Cardiac fibroblast (primary cell): ENCODE measurements at regions not wholly inside any gene's neighbourhood (a gene's known extent, or its start where the extent isn't known, plus 50 kb on each side); places are given as distances from the start of the nearest gene placed in this dataset.

Experiments
- DNase-seq, 2 donors: peaks; one replicate each; pipeline versions ENCODE4 v3.0.0 to v3.0.0-alpha.2; 2010; ENCODE audit warnings: low read depth in 2 of 2
- H3K4me3 ChIP-seq, 2 donors: replicated peaks in 1 of 2; 1 replicate in 1 of 2; 2 replicates in 1 of 2; pipeline ENCODE4 v1.5.1; 2011; ENCODE audit warnings: low read depth in 2 of 2, low read length in 2 of 2, mild to moderate bottlenecking in 2 of 2, moderate library complexity in 1 of 2
- TF ChIP-seq, protein P1 (sequence below): IDR thresholded peaks from one replicate; pipeline ENCODE4 v1.5.1; 2011; ENCODE audit warnings: low read depth, mild to moderate bottlenecking, low read length, inconsistent platforms

DNA sequence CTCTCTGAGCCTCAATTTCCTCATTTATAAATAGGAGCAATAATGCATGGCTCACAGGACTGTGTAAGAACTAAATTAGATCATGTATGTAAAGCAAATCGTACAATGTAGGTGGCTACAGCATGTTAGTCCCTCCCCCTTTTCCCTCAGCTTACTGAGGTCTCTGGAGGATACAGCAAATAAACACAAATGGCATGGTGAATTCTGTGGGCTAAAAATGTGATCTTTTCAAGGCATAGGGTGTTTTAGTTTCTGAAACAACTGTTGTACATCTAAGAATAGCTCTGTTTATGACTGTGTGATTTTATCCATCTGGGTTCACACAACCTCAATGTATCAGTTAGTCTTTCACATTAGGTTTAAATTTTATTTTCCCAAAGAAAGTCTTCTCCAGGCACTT is 121.2 kb upstream of the PLEKHG7 start:
- no peak overlapping the region for H3K4me3 ChIP-seq
- no peak for DNase-seq
- TF ChIP-seq, protein P1, sequence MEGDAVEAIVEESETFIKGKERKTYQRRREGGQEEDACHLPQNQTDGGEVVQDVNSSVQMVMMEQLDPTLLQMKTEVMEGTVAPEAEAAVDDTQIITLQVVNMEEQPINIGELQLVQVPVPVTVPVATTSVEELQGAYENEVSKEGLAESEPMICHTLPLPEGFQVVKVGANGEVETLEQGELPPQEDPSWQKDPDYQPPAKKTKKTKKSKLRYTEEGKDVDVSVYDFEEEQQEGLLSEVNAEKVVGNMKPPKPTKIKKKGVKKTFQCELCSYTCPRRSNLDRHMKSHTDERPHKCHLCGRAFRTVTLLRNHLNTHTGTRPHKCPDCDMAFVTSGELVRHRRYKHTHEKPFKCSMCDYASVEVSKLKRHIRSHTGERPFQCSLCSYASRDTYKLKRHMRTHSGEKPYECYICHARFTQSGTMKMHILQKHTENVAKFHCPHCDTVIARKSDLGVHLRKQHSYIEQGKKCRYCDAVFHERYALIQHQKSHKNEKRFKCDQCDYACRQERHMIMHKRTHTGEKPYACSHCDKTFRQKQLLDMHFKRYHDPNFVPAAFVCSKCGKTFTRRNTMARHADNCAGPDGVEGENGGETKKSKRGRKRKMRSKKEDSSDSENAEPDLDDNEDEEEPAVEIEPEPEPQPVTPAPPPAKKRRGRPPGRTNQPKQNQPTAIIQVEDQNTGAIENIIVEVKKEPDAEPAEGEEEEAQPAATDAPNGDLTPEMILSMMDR: no peak

- TF ChIP-seq, protein P1: no peak
- H3K4me3 ChIP-seq: no peak overlapping the region
- no peak for DNase-seq
Observed at GRCh38 chr12:92574911-92575570, 127.7 kb upstream of the PLEKHG7 start.

- DNase-seq: peak in 1 of 2 donors; percentile 53
- TF ChIP-seq, protein P1: peak; percentile 34
- H3K4me3 ChIP-seq: no peak overlapping the region
Observed at GRCh38 chr12:92574051-92574783, 128.6 kb upstream of the PLEKHG7 start.

- DNase-seq: no peak
- H3K4me3 ChIP-seq: no peak overlapping the region
- TF ChIP-seq, protein P1: no peak
Observed at GRCh38 chr12:92573104-92573503, 129.7 kb upstream of the PLEKHG7 start.

- TF ChIP-seq, protein P1: no peak
- H3K4me3 ChIP-seq: no peak overlapping the region
- DNase-seq: peak in 1 of 2 donors; percentile 49
Observed at GRCh38 chr12:92571844-92572543, 130.8 kb upstream of the PLEKHG7 start.

DNA sequence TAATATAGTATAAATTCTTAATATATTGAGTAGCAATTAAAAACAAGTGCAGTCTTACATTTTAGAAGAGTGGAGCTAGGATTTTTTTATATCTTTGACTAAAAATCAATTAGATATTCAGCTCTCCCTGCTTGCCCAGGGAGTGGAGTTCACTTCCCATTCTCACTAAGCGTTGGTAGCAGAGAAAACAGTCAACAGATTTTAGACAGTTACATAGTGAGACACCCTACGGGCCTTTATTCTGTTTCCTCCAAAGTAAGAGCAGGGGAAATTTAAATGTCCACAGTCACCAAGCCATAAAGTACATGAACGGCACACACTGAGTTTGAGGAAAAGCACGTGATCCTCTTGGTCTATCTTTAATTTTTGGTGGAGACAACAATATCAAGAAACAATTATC is 131.6 kb upstream of the PLEKHG7 start:
- DNase-seq: no peak
- no peak overlapping the region for H3K4me3 ChIP-seq
- TF ChIP-seq, protein P1: no peak
